Muscle of leg (tissue), 3 donors: ENCODE measurements at regions not wholly inside any gene's neighbourhood (a gene's known extent, or its start where the extent isn't known, plus 50 kb on each side); places are given as distances from the start of the nearest gene placed in this dataset.
"Not testable (repeated sequence)": the region's sequence is repeated elsewhere in the genome, so short reads cannot be mapped to it uniquely, and the experiment has no call there.

Source experiments
- DNase-seq: peaks from one replicate; pipeline ENCODE4 v3.0.0; 2013
- H3K27ac ChIP-seq: one replicate; pipeline ENCODE4 v1.5.1; 2013; ENCODE audit warnings: mild to moderate bottlenecking, low read length, control low read depth
- H3K27me3 ChIP-seq: one replicate; pipeline ENCODE4 v1.6.1; 2013; ENCODE audit warnings: low read length; ENCODE audit not compliant: control insufficient read depth, insufficient read depth
- H3K36me3 ChIP-seq: one replicate; pipeline ENCODE4 v1.6.1; 2013; ENCODE audit warnings: low read length; ENCODE audit not compliant: control insufficient read depth, insufficient read depth
- H3K4me1 ChIP-seq: one replicate; pipeline ENCODE4 v1.6.1; 2013; ENCODE audit warnings: low read length; ENCODE audit not compliant: control insufficient read depth, insufficient read depth
- H3K4me3 ChIP-seq: one replicate; pipeline ENCODE4 v1.5.1; 2013; ENCODE audit warnings: low read length, control low read depth
- H3K9me3 ChIP-seq: replicated peaks from 2 replicates; pipeline ENCODE4 v1.6.1; 2013; ENCODE audit warnings: low read depth, low read length; ENCODE audit not compliant: control insufficient read depth
- WGBS: methylation state at CpG from one replicate; pipeline ENCODE4 v1.1.5; 2013; ENCODE audit warnings: missing lambda C conversion rate; ENCODE audit not compliant: insufficient coverage; 5-methylcytosine and 5-hydroxymethylcytosine counted together

- no peak for DNase-seq
- H3K27me3 ChIP-seq: no peaks in the 10 kb centered on the region
- H3K9me3 ChIP-seq: no peaks in the 10 kb centered on the region
- no peak overlapping the region for H3K4me3 ChIP-seq
- H3K27ac ChIP-seq: no peak overlapping the region
- no peaks in the 10 kb centered on the region for H3K36me3 ChIP-seq
- H3K4me1 ChIP-seq: no peaks in the 10 kb centered on the region
- no CpG with 5 or more reads among the region's 2 CpGs for WGBS
These were observed 785.6 kb downstream of the NTRK3 start for GRCh38 chr15:87470923-87471322.

GRCh38 chr15:87463956-87464355 is 792.6 kb downstream of the NTRK3 start:
- H3K4me1 ChIP-seq: not testable (repeated sequence)

DNA sequence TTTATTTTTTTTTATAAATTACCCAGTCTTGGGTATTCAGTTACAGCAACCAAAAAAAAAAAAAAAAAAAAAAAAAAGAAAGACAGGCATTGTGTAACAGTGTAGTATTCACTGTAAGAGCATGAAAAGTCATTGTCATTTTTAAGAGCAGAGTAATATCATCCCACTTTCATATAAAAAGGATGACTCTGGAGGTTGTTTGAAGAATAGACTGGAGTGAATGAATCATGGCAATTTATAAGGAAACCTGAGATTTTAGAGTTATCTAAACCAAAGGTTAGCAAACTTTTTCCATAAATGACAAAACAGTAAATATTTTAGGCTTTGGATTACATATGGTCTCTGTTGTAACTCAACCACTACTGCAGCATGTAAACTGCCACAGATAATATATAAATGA is 794.9 kb downstream of the NTRK3 start:
- H3K27ac ChIP-seq: no peak overlapping the region
- H3K27me3 ChIP-seq: no peaks in the 10 kb centered on the region
- no peaks in the 10 kb centered on the region for H3K4me1 ChIP-seq
- DNase-seq: no peak
- H3K4me3 ChIP-seq: no peak overlapping the region
- H3K9me3 ChIP-seq: no peaks in the 10 kb centered on the region
- H3K36me3 ChIP-seq: no peaks in the 10 kb centered on the region

More at GRCh38 chr15:87463956-87464355, 792.6 kb downstream of the NTRK3 start:
- WGBS: 80% methylated on average over 4 of the region's 7 CpGs
- H3K36me3 ChIP-seq, H3K4me3 ChIP-seq, H3K27me3 ChIP-seq, DNase-seq, H3K27ac ChIP-seq, H3K9me3 ChIP-seq: not testable (repeated sequence)

DNA sequence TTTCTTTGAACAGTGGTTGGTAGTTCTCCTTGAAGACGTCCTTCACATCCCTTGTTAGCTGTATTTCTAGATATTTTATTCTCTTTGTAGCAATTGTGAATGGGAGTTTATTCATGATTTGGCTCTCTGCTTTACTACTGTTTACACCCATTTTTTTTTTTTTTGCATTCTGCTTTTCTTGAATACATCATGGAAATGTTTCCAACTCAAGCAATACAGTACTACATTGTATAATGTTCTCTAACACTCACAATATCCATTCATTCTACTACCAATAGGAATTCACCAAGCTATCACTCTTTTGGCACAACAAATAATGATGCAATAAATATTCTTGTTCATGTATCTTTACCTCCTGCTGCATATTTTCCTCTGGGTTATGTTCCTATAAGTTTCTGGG is 801.7 kb downstream of the NTRK3 start:
- no CpG with 5 or more reads among the region's 1 CpG for WGBS
- H3K4me1 ChIP-seq: no peaks in the 10 kb centered on the region

DNA sequence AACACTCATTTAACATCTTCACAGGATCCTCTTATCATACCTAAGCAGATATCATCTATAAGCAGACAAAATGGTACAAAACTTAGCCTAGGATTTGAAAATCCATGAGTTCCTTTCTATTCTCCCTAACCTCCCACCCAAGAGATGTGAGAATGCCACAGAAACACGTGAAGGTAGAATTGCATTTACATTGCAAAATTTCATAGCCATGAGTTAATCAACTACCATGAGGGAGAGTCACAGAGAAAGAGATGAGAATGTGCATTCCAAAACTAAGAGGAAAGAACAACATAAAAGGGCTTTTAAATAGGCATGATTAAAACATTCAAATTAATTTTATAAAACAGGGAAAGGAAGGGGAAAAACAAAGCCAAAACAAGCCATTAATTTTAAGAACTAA is 806.2 kb downstream of the NTRK3 start:
- no peak overlapping the region for H3K27ac ChIP-seq
- H3K36me3 ChIP-seq: no peaks in the 10 kb centered on the region
- no peaks in the 10 kb centered on the region for H3K9me3 ChIP-seq
- DNase-seq: no peak
- no peak overlapping the region for H3K4me3 ChIP-seq
- H3K4me1 ChIP-seq: no peaks in the 10 kb centered on the region
- no peaks in the 10 kb centered on the region for H3K27me3 ChIP-seq
- WGBS: no CpG with 5 or more reads among the region's 1 CpG

More for the DNA sequence above, 801.7 kb downstream of the NTRK3 start:
- H3K27me3 ChIP-seq: no peaks in the 10 kb centered on the region
- H3K36me3 ChIP-seq: no peaks in the 10 kb centered on the region
- H3K9me3 ChIP-seq: no peaks in the 10 kb centered on the region
- H3K4me3 ChIP-seq: no peak overlapping the region
- H3K27ac ChIP-seq: no peak overlapping the region
- no peak for DNase-seq

DNA sequence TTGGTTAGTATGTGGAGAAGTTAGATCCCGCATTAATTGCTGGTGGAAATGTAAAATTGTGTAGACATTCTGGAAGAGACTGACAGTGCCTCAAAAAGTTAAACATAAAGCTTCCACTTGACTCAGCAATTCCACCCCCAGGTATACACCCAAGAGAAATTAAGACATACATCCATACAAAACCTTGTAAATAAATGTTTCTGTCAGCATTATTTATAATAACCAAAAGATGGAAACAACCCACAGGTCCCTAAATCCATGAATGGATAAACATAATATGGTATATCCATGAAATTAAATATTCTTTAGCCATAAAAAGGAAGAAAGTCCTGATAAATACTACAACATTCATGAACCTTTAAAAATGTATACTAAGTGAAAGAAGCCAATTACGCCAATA is 817.4 kb downstream of the NTRK3 start:
- no CpG with 5 or more reads among the region's 2 CpGs for WGBS
- DNase-seq: no peak
- H3K4me3 ChIP-seq: no peak overlapping the region
- H3K27me3 ChIP-seq: no peaks in the 10 kb centered on the region
- H3K36me3 ChIP-seq: no peaks in the 10 kb centered on the region
- no peaks in the 10 kb centered on the region for H3K9me3 ChIP-seq
- no peak overlapping the region for H3K27ac ChIP-seq
- no peaks in the 10 kb centered on the region for H3K4me1 ChIP-seq

DNA sequence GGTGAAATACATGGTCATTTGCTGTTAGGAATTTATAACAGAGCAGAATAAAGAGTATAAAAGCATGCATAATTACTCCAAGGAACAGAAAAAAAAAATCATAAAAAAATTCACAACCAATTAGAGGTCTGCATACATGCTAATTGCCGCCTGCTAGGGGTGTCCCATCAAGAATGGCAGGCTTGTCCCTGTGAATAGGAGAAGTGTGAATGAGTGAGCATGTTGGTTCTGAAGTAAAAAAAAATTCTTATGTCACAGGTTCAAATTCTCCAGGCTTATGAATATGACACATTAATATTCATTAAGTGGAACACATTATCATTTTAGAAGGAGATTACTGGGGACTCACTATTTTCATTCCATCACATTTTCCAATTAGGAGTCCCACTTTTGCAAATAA is 822.7 kb downstream of the NTRK3 start:
- no peaks in the 10 kb centered on the region for H3K27me3 ChIP-seq
- no CpG with 5 or more reads among the region's 1 CpG for WGBS
- H3K4me3 ChIP-seq: no peak overlapping the region
- no peaks in the 10 kb centered on the region for H3K4me1 ChIP-seq
- no peaks in the 10 kb centered on the region for H3K36me3 ChIP-seq
- H3K27ac ChIP-seq: no peak overlapping the region
- no peaks in the 10 kb centered on the region for H3K9me3 ChIP-seq
- DNase-seq: no peak

- no peaks in the 10 kb centered on the region for H3K4me1 ChIP-seq
- H3K4me3 ChIP-seq: no peak overlapping the region
- H3K9me3 ChIP-seq: no peaks in the 10 kb centered on the region
- WGBS: no CpG with 5 or more reads among the region's 1 CpG
- DNase-seq: no peak
- H3K27ac ChIP-seq: no peak overlapping the region
- no peaks in the 10 kb centered on the region for H3K36me3 ChIP-seq
- H3K27me3 ChIP-seq: no peaks in the 10 kb centered on the region
These were observed 826.8 kb downstream of the NTRK3 start for GRCh38 chr15:87429754-87430153.

GRCh38 chr15:87420017-87420416 is 836.5 kb downstream of the NTRK3 start:
- H3K36me3 ChIP-seq: no peaks in the 10 kb centered on the region
- no peaks in the 10 kb centered on the region for H3K27me3 ChIP-seq
- H3K9me3 ChIP-seq: no peaks in the 10 kb centered on the region
- no CpG with 5 or more reads among the region's 2 CpGs for WGBS
- DNase-seq: no peak
- no peak overlapping the region for H3K4me3 ChIP-seq
- H3K27ac ChIP-seq: no peak overlapping the region
- H3K4me1 ChIP-seq: no peaks in the 10 kb centered on the region

GRCh38 chr15:87419344-87419743 is 837.2 kb downstream of the NTRK3 start:
- DNase-seq: no peak
- Histone ChIP-seq H3K9me3 (no peaks in the 10 kb centered on the region), H3K27ac (no peak overlapping the region), H3K27me3 (no peaks in the 10 kb centered on the region), H3K36me3 (no peaks in the 10 kb centered on the region), H3K4me1 (no peaks in the 10 kb centered on the region), H3K4me3 (no peak overlapping the region)
- WGBS: 50% methylated on average over 1 of the region's 1 CpG

DNA sequence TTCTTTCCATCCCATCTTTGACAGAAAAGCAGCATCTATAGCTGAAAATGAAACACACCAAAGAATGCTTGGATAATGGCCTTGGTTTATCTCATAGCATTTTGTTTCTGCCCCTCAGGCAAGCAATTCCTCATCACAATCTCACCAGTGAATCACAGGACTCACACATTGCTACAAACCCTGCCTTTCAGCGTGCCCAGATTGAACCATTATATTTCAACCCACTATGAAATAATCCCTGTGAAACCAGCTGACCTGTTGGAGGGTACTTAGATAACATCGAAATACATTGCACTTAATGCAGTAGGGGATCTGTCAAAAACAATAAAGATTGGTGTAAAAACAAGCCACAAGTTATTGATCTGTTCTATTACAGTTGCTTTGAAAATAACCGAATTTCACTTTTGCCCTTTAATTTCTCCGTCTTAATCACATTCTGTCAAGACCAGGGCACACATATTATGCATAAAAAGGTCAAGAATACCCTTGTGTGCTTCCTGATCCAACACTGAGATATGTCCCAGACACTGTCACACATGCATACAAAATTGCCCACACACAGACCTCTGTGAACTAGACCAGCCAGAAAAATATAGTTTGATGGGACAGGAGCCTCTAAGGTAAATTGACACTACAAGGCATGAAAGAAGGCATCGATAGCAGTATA is 839.8 kb downstream of the NTRK3 start:
- no peak for DNase-seq
- WGBS: no CpG with 5 or more reads among the region's 5 CpGs
- no peaks in the 10 kb centered on the region for H3K4me1 ChIP-seq
- H3K36me3 ChIP-seq: no peaks in the 10 kb centered on the region
- no peaks in the 10 kb centered on the region for H3K9me3 ChIP-seq
- no peaks in the 10 kb centered on the region for H3K27me3 ChIP-seq
- no peak overlapping the region for H3K4me3 ChIP-seq
- H3K27ac ChIP-seq: no peak overlapping the region
